Fibroblast of upper back skin (primary cell): ENCODE measurements at regions not wholly inside any gene's neighbourhood (a gene's known extent, or its start where the extent isn't known, plus 50 kb on each side); places are given as distances from the start of the nearest gene placed in this dataset.
A peak's percentile ranks its signal among the peaks of the same experiment; 100 is the strongest.
"Not testable (repeated sequence)": the region's sequence is repeated elsewhere in the genome, so short reads cannot be mapped to it uniquely, and the experiment has no call there.

ENCODE experiments used
- DNase-seq: peaks from one replicate; pipeline ENCODE4 v3.0.0-alpha.2; 2013

GRCh38 chr9:31799953-31800609 lies 584.4 kb upstream of the ACO1 start:
- DNase-seq: peak; percentile 43

DNA sequence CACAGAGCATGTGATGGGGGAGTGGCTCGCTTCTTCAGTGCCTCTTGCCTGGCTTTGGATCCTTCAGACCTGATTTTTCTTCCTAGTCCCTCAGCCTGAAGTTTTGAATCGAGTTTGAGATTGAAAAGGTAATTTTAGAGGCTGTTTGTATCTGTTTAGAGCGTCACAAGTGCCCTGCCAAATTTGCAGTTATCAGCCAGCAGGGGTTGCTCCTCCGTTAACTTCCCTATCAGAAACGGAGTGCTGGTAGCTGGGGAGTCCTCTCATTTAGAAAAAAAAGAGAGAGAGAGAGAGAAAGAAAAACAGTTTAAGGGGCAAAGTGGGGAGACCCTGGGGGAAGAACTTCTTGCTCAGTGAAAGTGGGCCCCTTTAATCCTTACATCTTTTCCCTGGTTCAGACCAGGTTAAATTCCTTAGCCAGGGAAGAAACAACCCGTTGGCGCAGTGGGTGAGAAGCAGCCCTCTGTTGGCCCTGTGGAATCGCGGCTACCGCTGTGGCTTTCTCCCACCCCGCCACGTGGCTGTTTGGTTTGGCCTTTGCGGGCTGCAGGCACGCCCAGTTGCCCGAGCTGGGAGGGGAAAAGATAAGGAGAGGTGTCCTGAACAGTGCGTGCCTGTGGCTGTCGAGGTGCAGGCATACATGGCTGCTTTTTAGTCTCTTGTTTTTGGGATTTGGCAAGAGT lies 576.7 kb upstream of the ACO1 start:
- no peak for DNase-seq

DNA sequence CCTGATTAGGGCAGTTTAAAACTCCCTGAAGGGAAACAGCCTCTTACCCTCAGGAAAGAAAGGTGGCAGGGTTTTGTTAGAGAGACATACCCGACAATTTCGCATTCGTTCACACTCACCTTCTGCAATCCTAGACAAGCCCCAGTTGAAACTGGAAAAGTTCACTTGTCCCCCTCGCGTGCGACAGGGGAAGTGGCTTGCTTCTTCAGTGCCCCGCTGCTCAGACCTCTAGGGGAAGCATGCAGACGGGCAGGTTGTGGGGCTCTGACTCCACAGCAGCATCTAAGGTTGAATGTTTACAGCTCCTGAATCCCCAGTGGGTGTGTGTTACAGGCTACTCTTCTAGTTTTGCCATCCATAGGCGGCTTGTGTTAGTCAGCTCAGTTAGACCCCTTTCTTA lies 575.7 kb upstream of the ACO1 start:
- DNase-seq: no peak

DNA sequence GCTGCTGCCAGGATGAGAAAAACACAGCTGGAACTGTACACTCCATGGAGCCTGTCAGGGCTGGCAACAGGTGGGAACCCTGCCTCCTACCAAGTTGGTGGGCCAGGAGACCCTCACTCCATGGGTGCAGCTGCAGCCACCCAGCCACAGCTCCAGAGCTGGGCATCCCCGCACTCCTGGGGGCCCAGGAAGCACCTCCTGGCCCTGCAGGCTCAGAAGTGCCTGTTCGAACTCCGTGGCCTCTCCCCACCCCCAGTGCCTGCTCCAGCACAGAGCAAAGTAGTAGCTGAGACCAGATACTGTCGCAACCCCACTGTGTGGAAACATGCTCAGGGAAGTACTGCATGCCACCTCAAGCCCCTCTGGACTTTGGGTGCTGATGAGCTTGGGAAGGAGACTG lies 564.0 kb upstream of the ACO1 start:
- DNase-seq: no peak

DNA sequence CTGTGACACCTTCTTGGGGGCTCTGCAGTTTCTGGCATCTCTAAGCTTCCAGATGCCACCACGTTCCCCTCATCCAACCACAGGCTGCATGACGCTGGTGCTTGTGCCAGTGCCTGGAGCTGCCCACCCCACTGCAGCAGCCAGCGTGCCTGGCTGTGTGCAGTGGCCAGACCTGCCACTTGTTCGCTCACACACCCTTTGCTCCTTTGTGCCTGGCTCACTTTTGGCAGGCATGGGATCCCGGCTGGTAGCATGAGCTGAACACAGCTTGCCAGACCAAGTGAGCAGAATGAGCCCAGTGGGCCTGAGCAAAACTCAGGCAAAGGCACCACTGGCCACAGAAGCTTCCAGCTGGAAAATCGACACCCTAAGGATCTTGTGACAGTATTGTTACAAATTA lies 562.9 kb upstream of the ACO1 start:
- DNase-seq: no peak

- DNase-seq: no peak
Observed at GRCh38 chr9:31823365-31823764, 561.1 kb upstream of the ACO1 start.

GRCh38 chr9:31824860-31825259 lies 559.6 kb upstream of the ACO1 start:
- DNase-seq: no peak

DNA sequence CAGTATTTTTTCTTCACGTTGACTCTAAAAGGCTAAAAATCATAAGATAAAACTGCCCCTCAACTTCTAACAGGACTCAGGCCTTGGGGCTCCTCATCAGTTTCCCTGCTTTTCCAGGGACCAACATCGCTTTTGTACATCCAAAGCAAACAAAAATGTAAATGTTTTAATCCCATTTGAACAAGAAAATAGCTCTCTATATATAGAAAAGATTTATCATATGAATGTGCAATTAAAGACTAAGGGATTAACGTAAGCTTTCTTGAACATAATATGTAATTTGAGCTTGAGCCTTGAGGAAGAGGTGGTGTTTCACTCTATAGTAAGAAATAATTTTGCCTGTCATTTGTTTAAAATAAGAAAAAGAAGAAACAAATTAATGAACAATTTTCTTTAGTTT lies 547.2 kb upstream of the ACO1 start:
- DNase-seq: no peak

GRCh38 chr9:31839273-31839672 lies 545.2 kb upstream of the ACO1 start:
- no peak for DNase-seq

GRCh38 chr9:31840702-31841101 lies 543.7 kb upstream of the ACO1 start:
- DNase-seq: no peak

DNA sequence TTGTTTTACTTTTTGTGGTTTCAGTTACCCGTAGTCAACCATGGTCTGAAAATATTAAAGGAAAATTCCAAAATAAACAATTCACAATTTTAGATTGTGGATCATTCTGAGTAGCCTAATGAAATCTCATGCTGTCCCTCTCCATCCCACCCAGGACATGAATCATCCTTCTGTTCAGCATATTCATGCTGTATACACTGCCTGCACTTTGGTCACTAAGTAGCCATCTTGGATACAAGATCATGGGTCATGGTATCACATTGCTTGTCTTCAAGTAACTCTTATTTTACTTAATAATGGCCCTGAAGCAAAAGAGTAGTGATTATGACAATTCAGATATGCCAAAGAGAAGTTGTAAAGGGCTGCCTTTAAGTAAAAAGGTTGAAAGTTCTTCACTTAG lies 536.5 kb upstream of the ACO1 start:
- DNase-seq: no peak

DNA sequence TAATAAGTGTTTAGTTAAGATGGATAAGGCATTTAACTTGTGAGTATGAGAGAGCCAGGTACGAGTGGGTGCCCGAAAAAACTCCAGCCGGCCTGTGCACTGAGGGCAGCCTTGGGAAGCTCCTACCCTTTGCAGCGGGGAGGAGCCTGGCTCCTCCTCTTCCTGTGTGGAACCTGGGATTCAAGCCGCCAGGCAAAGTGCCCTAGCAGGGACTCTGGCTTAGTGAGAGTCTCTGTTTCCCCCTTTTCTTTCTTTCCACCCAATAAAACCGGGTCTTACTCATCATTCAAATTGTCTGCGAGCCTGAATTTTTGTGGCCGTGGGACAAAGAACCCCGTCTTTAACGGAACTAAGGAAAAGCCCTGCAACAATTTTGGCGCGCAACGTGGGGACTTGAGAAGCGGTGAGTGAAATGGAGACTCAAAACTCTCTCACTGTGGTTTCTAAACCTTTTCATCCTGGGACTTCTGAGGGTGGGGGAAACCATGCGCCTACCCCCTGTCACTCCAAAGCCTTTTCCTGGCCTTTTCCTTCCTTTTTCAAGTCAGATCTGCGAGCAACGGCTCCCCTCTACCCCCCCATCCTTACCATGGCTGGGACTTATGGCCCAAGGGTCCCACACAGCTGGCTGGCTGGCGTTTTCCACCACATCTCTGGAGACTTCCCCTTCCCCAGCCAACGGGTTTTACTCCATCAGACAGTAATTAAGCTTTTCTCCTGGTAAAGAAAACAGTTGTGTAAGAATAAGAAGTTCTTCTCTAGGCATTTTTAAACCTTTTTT lies 535.7 kb upstream of the ACO1 start:
- DNase-seq: no peak

DNA sequence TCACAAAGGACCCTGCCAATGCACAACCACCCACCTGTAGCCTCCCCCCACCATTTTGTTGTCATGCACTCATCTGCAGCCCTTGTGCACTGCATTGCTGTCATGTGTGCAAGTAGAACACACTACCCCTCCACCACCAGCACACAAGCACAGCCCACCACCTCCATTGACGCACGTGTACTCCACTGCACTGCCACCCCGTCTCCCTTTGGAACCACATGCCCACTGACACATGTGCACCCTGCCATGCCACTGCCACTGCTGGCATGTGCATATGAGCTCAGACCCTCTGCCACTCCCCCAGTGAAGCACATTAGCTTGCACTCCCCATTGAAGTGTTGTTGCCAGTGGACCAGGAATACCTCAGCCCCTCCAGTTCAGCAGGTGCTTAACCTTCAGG lies 530.3 kb upstream of the ACO1 start:
- DNase-seq: no peak

- DNase-seq: no peak
Observed at GRCh38 chr9:31868830-31869229, 515.6 kb upstream of the ACO1 start.

DNA sequence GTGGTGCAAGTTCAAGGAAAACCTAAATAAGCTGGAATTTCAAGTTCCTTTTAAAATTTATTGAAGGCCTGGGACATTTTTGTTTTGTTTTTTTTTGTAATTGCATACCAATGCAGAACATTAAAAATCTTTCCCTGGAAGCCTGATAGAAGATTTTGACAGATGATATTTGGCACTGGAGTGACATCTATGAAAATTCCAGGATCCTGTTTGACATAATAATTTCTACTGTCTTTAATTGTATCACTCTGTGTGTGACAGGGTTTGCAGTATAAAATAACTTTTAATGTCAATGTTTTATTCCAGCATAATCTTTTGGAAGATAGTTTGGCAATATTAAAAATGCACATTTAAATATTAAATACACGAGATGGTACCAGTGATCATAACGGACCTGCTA lies 514.2 kb upstream of the ACO1 start:
- no peak for DNase-seq

DNA sequence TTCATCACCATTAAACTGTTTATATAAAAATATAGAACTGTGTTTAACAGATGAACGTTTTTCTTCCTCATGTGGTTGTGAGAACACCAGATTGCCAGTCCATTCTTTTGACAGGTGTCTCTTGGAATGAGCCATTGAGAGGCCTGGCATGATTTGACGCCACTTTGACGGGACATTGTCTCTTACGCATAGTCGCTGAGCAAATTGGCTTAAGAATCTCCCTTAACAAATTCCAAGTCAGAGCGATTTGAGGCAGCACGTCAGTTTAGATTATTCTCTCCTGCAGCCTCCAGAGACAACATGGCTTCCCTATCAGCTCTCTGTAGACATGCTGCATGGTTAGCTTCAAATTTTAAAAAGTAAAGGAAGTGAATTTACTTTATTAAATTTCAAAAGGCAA lies 510.7 kb upstream of the ACO1 start:
- no peak for DNase-seq

DNA sequence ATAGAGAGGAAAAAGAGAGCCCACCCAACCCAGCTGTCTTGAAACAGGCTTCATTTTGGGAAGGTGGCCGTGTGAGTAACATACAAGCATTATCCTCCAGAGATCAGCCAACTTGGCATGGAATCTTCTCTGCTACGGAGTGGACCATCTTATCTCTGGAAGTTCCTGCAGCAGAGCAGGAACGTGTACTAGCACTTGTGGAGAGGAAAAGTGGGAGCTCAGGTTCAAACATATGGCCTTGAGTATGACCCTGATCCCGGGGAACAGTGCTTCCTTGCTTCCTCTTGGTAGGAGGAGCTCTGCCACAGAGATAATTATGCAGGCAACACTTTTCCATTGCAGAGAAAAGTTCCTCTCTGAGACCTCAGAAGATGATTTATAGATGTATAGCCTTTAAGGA lies 490.4 kb upstream of the ACO1 start:
- no peak for DNase-seq

DNA sequence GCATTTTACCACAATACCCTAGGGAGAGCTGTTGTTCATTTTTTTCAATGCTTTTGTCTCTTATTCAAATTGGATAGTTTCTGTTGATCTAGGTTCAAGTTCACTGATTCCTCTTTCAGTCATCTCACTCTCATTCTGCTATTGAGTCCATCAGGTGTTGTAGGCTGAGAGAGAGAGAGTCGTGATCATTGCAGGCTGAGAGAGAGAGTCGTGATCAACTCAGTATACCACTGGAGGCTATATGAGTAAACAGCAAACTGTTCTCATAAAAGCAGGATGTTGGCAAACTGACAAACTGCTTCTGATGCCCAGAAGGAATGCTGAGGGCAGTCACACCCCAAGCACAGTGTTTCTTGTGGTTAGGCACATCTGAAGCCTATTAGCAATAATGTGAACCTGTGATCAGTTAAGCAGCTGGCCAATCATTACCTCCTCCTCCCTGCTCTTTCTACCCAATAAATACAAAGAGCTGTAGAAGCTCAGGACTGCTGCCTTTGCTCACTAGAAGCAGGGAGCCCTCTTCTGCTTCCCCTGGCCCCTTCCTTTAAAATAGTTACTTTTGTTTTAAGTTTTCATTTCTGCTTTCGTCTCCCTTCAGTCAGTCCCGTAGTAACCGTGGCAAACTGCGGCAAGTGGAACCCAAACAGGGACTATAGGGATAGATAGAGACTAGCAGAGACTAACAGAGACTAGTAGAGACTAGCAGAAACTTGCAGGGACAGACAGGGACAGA lies 476.1 kb upstream of the ACO1 start:
- DNase-seq: no peak

DNA sequence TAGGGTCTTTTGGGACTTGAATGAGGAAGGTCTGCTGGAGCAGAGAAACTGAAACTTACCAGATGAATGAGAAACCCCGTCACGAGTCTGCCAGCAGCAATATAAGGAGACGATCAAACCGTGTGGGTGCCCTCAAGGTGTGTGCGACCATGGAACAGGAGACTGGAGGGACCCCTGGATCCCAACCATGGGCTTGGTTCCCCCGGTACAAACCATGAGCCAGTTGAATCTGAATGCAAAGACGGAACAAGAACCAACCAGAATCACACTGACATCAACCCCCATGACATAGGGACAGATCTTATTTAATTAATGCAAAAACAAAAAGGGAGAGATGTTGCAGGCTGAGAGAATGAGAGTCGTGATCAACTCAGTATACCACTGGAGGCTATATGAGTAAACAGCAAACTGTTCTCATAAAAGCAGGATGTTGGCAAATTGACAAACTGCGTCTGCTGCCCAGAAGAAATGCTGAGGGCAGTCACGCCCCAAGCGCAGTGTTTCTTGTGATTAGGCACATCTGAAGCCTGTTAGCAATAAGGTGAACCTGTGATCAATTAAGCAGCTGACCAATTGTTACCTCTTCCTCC lies 475.5 kb upstream of the ACO1 start:
- DNase-seq: no peak

DNA sequence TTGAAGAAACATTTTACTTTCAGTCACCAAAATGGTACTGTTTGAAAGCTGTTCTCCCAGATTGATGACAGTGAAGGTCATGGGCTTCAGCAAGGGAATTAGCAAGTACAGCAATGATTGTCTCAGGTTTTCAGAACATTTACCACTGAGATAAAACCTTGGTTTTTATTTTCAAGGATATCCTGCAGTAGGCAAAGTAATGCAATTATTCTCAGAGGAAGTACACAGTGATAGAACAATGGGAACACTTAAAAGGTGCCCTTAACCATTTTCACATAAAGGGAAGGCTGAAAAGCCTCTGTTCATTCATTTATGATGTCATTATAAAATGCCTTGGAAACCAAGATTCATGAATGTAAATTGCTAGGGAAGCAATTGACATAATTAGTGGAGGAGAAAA lies 471.8 kb upstream of the ACO1 start:
- DNase-seq: no peak

- DNase-seq: no peak
Observed at GRCh38 chr9:31916591-31917241, 467.7 kb upstream of the ACO1 start.

DNA sequence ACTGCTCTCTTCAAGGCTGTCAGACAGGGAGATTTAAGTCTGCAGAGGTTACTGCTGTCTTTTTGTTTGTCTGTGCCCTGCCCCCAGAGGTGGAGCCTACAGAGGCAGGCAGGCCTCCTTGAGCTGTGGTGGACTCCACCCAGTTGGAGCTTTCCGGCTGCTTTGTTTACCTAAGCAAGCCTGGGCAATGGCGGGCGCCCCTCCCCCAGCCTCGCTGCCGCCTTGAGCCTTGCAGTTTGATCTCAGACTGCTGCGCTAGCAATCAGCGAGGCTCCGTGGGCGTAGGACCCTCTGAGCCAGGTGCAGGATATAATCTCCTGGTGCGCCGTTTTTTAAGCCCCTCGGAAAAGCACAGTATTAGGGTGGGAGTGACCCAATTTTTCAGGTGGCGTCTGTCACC lies 446.7 kb upstream of the ACO1 start:
- DNase-seq: not testable (repeated sequence)

- DNase-seq: no peak
Observed at GRCh38 chr9:31950756-31951155, 433.7 kb upstream of the ACO1 start.
